ENCODE measurements at regions not wholly inside any gene's neighbourhood (a gene's known extent, or its start where the extent isn't known, plus 50 kb on each side); places are given as distances from the start of the nearest gene placed in this dataset.
"Not testable (repeated sequence)": the region's sequence is repeated elsewhere in the genome, so short reads cannot be mapped to it uniquely, and the experiment has no call there.

- no peak for DNase-seq (ENCODE audit: low read depth)
These were observed 884.5 kb upstream of the EPHA5 start for GRCh38 chr4:66554826-66555225.

GRCh38 chr4:66545301-66545700, 875.0 kb upstream of the EPHA5 start:
- not testable (repeated sequence) for DNase-seq (ENCODE audit: low read depth)

- DNase-seq (ENCODE audit: low read depth): no peak
These were observed 874.0 kb upstream of the EPHA5 start for GRCh38 chr4:66544281-66544680.

- DNase-seq (ENCODE audit: low read depth): no peak
These were observed 869.5 kb upstream of the EPHA5 start for GRCh38 chr4:66539745-66540144.

GRCh38 chr4:66524781-66525180, 854.5 kb upstream of the EPHA5 start:
- DNase-seq (ENCODE audit: low read depth): no peak

DNA sequence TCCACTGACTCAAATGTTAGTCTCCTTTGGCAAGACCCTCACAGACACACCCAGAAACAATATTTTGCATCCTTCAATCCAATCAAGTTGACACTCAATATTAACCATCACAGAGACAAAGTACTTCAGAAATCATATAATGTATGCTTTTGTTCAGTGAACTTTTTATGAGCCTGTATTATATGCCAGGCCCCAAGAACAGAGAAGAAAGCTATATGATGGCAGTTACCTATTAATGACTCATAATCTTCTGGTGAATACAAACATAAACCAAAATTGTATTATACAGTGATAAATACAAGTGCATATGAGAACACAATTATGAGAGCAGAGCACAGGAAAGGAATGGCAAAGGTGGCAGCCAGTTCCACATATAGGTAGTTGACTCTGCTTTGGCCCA, 852.0 kb upstream of the EPHA5 start:
- no peak for DNase-seq (ENCODE audit: low read depth)

GRCh38 chr4:66516940-66517339, 846.7 kb upstream of the EPHA5 start:
- DNase-seq (ENCODE audit: low read depth): no peak

DNA sequence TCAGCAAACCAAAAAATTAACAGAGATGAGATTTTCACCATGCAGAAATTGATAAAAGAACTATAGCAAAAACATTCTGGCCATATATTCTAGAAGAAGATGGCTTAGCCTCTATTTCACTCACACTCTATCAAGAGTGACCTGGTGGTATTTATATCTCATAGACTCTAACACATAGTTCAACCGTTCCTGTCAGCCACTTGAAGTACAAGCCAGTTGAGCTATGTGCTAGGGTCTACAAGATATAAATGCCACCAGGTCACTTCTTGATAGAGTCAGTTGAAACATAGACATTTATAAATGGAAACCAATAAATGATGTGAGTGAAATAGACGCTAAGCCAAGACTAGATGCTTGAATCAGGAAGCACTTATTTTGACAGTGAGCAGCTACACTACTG, 836.7 kb upstream of the EPHA5 start:
- no peak for DNase-seq (ENCODE audit: low read depth)

GRCh38 chr4:66501997-66502396, 831.7 kb upstream of the EPHA5 start:
- DNase-seq (ENCODE audit: low read depth): no peak

GRCh38 chr4:66490729-66491128, 820.4 kb upstream of the EPHA5 start:
- no peak for DNase-seq (ENCODE audit: low read depth)

DNA sequence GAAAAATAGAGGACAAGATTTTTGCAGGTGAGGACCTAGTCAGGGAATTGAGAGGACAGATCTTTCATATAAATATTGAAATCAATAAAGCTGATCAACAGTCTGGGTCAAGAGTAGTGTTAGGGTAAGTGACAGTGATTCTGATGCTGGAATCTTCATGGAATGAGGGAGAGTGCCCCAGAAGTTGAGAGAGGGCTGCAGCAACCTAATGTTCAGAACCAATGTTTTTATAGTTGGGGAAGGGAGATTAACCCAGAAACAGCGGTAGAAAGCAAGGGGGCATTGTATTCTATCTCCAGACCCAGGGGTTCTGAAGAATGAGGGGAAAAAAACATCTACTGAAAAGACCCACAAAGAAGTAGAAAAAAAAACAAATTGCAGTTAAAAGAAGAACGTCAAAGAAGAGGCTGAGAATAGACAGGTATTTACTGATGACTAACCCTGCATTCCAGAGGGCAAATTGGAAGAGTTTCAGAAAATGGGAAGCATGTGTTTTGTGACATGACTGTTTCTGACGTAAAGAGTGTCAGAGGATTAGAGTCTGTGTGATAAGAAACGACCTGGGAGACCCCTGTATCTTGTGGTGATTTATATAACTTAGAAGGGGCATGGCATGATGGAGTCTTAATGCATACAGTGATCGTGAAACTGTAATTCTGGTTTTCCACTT, 819.6 kb upstream of the EPHA5 start:
- no peak for DNase-seq (ENCODE audit: low read depth)

DNA sequence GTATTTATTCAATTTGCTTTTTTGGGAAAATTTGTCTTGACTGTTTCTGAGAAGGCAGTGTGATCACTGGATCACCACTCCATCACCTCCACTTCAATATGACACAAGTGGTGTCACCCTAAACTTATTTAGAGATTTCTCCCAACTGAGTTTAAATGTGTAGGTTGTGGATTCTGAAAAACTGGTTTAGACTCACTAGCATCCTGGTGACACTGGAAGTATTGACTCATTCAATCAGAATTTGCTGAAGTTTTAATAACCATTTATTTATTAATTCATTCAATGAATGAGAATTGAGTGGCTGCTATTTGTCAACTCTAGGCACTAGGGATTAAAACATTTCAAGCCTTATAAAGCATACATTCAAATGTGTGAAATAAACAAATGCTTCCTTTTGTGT, 819.1 kb upstream of the EPHA5 start:
- no peak for DNase-seq (ENCODE audit: low read depth)

DNA sequence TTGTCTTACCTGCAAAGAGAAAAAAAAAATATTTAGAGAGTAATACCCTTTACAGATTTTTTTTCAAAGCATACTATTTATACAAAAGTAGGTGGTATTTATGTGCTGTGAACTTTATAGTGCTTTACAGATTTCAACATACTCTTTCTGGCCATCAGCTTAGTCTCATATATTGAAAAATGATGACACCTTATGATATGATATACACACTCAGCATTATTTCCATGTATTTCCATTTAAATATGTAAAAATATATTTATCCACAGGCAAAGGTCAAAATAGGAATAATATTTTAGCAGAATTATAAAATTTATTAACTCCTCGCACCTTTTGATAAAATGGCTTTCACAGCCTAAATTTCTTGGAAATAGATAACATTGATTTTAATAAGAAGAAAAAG, 815.8 kb upstream of the EPHA5 start:
- DNase-seq (ENCODE audit: low read depth): no peak

GRCh38 chr4:66482186-66482585, 811.9 kb upstream of the EPHA5 start:
- DNase-seq (ENCODE audit: low read depth): no peak

DNA sequence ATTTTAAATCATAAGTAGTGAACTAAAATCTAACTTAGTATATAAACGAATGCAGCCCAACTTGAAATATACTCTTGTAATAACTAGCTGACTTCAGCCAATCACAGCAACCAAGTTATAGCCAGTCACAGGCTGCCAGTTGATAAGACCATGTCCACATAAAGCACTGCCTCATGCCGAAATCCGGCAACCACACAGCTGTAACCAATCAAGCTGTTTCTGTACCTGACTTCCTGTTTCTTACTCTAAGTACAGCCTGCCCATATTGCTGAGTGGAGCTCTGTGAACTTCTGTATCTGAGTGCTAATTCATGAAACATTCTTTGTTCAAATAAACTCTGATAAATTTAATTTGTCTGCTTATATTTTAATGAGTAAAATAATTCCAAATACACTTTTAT, 805.3 kb upstream of the EPHA5 start:
- no peak for DNase-seq (ENCODE audit: low read depth)

GRCh38 chr4:66465111-66465510, 794.8 kb upstream of the EPHA5 start:
- no peak for DNase-seq (ENCODE audit: low read depth)

- DNase-seq (ENCODE audit: low read depth): not testable (repeated sequence)
These were observed 792.6 kb upstream of the EPHA5 start for GRCh38 chr4:66462890-66463289.

DNA sequence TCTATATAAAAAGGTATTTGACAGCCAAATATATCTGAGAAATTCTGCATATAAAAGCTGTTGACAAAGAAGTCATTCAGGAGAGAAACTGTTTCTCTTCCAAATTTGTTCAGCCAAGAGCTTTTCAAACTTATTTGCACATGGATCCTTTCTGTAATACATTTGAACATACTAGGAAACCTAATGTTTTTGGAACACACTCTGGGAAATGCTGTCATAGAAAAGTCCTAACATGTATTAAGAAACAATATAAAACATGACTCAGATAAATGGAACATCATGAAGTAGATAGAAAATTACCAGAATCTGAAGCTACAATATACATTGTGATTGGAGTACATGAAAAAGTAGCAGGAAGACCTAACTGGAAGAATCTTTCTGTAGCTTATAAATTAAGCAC, 781.5 kb upstream of the EPHA5 start:
- DNase-seq (ENCODE audit: low read depth): no peak

DNA sequence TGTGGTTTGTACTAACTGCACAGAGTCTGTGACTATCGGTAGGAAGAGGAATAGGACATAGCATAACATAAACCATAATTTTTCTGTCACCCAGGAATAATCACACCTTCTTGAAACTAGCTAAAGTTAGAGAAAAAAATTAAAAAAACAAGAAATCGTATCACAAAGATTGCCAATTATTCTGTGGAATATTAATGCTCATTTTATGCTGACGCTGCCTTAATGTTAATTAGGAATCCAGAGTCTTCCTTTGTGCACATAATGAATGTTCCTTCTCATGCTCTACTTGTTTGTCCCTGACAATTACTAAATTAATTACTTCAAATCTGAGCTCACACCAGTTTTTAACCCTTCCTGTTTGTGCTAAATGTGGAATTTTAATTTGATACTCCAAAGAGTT, 772.7 kb upstream of the EPHA5 start:
- no peak for DNase-seq (ENCODE audit: low read depth)

DNA sequence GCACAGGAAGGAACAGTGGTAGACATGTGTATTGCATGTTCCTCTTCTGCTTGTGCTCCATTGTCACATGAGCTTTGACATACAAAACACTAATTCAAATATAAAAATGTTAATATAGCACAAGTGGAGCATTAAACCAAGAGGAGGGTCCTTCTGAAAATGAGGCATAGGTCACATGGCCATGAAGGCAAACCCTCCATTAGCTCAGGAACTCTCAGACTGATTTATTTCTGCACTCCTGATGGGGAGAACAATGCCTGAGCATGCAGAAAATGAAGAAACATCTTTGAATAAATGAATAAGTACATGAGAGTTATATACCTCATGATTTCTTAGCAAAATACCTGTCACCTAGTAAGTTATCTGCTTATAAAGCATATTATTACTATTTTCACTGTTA, 769.2 kb upstream of the EPHA5 start:
- no peak for DNase-seq (ENCODE audit: low read depth)

DNA sequence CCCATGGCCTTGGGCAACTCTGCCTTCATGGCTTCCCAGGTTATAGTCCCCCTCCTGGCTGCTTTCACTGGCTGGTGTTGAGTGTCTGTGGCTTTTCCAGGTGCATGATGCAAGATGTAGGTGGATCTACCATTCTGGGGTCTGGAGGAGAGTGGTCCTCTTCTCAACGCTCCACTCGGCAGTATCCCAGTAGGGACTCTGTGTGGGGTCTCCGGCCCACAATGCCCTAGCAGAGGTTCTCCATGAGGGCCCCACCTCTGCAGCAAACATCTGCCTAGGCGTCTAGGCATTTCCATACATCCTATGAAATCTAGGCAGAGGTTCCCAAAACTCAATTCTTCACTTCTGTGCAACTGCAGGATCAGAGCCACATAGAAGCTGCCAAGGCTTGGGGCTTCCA, 763.4 kb upstream of the EPHA5 start:
- DNase-seq (ENCODE audit: low read depth): no peak

- no peak for DNase-seq (ENCODE audit: low read depth)
These were observed 760.6 kb upstream of the EPHA5 start for GRCh38 chr4:66430856-66431255.

DNA sequence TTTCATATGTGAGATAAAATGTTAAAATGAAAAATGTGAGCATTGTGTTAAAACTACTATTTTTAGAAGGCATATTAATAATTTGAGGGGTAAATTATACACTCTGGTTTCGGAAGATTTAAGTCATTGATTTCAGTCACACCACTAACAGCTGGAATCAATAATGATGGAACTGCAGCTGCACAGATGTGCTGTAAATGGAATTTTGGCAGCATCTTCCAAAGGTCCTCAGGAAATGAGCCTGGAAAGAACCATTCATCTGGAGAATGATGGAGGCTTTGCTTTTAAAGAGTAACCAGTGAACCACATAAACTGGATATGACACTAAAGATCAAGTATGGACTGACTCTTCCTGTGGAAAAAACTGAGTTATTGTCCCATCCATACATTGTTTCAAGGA, 759.0 kb upstream of the EPHA5 start:
- DNase-seq (ENCODE audit: low read depth): no peak

DNA sequence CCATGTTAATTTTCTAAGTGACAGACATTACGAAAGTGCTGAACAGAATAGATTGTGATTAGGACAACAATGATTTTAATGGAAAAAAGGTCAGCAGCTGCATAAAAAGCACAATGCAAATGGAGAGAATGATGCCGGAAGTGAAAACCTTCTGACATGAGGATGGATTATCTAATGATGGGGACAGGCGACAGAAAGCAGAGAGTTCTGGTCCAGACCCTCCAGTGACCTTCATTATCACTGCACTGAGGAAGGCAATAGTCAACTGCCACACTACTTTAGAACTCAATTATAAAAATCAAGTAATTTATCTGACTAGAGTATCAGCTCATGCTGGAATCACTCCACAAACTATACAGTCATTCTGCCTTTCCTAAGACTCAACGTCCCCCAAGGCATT, 746.1 kb upstream of the EPHA5 start:
- no peak for DNase-seq (ENCODE audit: low read depth)

GRCh38 chr4:66404141-66404540, 733.9 kb upstream of the EPHA5 start:
- DNase-seq (ENCODE audit: low read depth): no peak
